LHCN-M2 (cell line): ENCODE measurements at regions not wholly inside any gene's neighbourhood (a gene's known extent, or its start where the extent isn't known, plus 50 kb on each side); places are given as distances from the start of the nearest gene placed in this dataset.

Source experiments
- DNase-seq: peaks from one replicate; pipeline ENCODE4 v3.0.0-alpha.2; 2012; ENCODE audit warnings: low read depth

DNA sequence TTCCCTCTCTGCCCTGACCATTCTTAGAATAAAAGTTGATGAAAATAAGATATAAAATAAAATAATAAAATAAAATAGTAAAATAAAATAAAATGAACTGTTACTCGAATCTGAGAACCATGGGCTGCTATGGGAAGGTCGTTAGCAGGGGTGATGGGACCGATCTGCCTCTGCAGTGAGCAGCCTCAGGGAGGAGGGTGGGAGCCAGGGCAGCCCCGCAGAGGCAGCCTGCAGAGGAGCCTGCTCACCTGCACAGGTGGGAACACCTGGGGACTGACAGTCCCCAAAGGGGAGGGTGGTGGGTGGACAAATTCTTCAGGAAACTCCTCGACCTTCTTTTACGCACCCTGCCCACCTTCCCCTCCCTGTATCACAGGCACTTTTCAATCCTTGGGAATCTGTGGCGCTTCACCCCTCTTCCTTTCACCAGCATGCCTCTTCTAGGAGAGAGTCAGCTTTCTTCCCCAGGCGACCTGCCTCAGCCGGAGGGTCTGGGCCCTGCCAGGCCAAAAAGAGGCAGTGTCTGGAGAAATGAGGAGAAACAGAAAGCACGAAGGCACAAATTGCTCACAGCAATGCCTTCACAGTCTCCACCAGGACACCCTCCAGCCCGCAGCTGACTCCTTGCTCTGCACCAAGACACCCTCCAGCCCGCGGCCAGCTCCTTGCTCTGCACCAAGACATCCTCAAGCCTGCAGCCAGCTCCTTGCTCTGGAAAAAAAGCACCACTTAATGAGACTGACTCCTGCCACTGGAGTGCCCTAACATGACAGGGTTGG is 368.4 kb upstream of the SHH start:
- DNase-seq, result no peak

DNA sequence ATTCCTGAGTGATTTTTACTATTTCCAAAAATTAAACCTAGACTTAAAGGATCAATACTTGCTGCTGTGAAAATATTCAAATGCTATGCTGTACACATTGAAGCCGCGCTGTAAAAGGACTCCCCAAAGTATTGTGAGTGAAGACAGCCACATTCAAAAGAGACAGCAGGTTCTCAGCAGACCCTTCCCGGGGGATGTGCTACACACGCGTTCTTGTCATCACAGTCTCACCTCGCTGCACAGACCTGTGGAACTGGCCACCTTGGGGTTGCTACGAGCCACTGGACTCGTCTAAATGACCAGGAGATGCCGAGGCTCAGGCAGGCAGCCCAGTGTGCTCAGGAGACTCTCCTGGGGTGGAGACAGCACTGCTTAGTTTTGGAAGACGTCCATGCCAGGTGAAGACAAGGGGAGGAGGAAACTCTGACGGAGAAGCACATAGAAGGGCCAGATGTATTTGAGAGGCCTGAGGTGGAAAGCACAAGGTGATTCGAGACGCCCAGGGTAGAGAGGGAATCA is 367.7 kb upstream of the SHH start:
- DNase-seq, result no peak

DNA sequence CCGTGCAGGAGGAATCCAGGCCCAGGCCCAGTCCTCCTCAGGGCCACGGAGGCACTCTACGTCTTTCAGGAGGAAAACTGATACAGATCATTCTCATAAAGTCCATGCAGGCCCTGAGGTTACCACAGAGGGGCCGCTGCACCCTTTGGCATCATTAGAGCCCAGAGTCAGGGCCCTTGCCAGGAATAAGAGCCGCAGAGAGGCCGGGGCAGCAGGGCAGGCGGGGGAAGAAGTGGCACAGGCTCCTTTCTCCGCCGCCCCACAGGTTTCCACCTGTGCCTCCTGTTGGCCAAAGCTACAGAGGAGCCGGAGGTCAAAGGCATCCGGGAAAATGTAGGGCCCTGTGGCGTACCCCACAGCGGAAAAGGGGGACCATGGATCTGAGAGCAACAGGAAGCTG is 366.6 kb upstream of the SHH start:
- no peak for DNase-seq

DNA sequence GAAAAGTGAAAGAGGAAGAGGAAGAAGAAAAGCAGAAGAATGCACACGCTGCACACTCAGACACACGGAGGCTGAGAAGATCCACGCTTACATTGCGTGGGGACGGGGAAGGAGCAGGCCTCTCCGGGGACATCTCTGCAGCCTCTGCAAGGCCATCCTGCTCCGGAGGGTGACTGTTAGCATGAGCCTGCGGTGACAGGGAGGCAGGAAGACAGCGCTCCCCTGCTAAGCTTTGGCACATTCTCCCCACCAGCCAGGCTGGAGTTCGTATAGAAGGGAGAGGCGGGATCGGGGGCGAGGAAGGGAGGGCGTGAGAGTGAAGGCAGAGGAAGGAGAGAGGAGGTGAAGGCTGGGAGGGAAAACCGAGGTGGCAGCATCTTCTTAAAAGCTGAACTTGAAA is 366.0 kb upstream of the SHH start:
- DNase-seq, result no peak

DNA sequence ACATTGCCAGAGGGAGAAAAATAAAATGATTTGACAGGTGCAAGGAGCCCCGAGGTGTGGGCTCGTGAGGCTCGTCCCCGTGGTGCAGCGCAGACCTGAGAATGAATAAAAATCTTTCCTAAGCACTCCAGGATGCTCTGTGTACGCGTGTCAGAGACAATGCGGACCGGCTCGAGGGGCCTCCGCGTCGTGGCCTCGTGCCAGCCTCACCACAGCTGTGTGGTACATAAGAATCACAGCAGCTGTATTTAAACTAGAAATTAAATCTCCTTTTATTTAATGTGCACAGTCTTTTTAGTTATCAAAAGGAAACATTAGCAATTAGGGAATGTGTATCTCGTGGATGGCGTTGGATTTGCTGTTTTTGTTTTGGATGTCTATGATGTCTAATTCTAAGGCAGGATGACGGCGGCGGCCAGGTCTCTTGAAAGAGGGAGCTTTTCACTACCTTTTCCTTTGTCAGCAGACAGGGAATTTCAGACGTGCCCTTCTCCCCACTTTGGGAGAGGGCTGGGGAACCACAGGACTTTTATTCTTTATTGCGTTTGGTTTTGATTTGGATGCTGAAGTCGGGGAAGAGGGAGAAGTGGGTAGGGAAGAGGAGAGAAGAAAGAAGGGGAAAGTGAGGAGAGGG is 365.3 kb upstream of the SHH start:
- no peak for DNase-seq

DNA sequence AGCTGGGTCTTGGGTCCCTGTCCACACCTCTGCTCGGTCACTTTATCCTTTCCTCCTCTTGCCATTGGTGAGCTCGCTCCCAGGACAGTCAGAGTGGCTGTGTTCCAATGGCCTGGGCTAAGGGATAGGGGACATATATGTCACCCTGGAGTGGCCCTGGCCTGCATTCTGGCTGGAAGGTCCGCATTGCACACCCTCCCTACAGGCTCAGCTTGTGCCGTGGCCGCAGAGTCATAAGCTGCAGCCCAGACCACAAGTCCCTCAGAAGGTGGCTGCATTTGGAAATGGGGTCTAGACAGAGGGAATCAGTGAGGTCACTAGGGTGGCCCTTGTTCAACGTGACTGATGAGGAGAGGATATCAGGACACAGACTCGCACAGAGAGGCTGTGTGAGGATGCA is 363.8 kb upstream of the SHH start:
- no peak for DNase-seq

DNA sequence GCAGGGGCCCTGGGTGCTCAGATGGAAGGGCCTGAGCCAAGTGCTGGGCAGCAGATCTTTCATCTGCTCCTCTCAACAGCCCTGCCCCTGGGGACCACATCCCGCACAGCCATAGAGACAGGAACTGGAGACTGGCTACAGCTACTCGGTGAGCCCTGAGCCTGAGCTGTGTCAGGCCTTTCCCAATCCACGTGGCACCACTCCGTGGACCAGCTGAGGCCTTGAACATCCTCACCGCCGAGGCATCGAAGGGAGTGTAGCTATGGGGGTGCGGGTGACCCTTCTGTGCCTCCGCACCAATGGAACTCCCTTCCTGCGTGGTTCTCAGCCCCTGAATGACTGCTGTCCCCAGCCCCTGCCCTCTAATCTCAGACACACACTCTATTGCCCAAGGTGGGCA is 362.7 kb upstream of the SHH start:
- no peak for DNase-seq

DNA sequence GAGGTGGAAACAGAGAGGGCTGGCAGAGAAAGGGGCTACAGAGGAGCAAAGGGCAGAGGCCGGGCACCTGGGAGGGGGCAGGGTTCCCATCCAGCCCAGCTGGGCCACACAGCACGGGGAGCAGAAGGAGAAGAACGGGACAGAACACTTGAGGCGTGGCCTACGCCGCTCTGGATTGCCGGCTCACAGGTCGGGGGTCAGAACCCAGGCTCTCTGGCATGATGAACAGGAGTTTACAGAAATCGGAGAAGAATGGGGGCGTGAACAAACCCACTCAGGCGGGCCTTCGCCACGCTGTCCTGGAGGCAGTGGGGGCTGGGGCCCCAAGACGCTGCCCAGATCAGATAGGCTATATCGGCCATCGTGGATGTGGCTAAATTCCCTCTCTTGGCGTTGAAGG is 362.2 kb upstream of the SHH start:
- DNase-seq, result no peak

DNA sequence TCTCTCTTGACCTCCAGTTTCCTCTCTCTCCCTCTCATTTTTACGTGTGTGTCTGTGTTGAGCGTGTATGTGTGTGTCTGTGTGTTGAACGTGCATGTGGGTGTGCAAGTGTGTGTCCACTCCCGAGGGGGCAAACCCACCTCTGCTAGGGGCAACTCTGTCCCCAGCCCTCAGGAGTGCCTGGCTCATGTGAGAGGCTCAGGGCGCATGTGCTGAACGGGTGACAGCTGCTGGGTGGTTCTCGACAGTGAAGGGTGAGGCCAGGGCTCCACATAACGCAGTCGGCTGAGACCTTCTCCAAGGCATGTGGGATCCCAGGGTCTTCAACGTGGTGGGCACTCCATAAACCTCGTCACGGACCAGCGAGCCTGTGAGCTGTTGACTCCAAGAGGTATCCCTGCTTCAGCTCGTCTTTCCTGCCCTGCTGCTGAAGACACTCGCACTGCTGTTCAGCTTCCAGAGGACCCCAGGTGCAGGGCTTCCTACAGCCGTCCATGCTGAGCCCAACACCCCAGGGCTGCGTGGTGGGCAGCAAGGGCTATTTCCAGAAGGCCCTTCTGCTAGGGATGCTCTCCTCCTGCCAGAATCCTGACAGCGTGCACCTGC is 361.6 kb upstream of the SHH start:
- no peak for DNase-seq

DNA sequence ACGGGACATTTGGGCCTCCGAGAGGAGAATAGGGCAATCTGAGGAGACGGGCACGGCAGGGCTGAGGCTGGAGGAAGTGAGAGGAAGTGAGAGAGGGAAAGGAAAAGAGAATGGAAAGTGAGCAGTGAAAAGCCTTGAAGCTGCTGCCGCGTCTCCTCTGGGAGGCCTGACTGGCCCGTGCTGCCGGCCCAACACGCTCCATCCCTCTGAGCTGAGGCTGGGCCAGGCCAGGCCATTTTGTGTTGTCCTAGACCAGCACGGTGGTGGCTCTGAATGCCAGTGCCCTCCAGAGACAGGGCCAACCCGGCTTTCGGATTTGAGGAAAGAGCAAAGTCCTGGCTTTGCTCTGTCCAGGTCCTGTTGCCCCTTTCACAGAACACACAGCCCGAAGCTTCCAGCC is 361.1 kb upstream of the SHH start:
- no peak for DNase-seq

DNA sequence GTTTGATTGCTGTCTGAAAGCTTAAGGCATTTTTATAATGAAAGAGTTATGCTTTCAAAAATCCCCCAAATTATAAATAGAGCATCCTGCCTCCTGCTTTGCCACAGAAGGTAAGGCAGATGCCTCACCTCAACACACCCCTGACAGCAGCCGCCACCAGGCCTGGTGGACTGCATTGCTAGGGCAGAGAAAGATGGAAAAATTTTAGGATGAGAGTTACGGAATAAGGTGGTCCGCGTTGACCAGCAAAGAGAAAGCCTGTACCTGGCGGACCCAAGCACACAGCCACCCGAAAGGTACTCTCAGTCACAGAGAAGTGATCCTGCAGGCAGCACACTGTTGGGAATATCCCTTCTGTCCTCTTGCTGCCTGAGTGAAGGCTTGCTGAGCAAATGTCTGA is 360.4 kb upstream of the SHH start:
- no peak for DNase-seq

DNA sequence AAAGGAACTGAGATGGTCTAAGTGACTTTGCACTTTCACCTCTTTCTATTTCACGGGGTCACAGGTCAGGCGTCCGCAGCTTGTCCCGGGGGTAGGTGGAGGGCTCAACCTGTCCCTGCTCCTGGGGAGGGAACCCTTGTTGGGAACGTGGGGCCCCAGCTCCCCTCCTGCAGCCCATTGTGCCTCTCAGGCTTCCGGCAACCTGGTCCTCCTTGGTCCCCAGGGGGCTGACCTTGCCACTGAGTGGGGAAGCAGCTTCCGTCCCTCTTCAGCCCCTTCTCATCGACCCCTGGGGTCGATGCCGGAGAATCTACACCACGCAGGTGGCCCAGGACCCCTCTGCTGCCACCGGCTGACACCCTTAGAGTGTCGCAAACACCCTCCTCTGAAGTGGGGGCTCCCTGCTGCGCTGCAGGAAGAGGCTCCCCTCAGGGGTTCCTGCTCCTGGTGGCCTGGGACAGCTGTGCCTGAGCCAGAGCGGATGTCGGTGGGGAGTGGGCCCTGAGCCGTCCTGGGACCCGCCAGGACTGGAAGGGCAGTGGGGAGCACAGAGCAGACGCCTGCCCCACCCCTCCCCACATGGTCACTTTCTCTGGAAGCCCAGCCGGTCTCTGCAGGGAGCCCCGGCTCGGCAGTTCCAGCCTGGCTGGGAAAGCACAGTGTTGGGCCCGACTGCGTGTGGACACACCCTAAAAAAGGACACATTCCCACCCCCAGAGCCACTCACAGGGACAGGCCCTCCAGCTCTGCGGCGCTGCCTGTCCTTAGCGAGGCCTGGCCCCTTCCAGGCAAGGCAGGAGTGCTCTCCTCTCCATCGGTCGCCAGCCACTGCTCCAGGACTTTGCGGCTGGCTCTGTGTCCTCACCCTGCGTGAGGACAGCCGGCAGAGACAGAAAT is 357.5 kb upstream of the SHH start:
- no peak for DNase-seq

DNA sequence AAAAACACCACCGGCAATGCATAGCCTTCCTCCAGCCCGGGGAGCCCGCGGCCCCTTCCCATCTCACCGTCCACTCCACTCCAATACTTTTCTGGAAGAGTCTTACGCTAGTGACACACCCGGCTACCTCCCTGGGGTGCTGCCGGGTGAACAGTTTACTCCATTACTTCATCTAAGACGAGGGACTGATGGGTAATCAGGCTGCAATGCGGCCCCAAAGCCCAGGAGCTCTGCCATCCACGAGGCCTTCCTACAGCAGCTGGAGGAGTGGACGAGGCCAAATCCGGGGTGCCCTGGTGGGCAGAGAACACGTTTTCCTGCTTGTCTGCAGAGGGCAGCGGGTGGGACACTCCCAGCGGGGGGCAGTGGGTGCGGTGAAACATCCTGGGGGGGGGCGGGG is 356.2 kb upstream of the SHH start:
- DNase-seq, result no peak

DNA sequence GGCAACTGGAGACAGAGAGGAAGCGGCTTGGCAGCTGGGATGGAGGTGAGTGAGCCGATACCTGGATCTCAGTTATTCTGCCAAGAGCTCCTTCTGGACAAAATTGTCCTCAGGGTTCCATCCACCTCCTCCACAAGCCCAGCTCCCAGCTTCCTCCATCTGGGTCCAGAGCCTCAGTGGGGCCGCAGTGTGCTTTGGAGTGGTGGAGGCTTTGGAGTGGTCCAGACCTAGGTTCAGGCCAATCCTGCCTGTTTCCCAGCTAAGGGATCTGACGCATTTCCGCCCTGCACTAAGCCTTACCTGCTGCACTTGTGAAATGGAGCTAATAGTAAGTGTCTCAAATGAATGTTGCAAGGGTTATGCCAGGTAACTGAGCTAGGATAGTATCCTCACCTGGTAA is 355.7 kb upstream of the SHH start:
- no peak for DNase-seq

DNA sequence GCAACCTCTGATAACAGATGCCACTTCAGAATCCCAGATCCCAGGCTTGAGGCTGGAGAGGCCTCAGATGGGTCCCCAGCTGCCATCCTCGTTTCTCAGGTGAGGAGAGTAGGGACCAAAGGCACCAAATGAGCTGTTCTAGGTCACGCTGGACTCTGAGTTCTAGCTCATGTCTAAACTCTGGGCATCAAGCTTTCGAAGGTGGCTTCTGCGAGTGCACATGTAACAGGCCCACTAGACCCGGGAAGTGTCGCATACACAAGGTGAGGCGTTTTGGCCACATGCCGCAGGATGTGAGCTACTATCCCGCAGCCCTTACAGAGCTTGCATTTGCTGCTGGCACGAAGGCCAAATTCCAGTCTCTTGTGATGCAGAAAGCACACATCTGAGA is 355.1 kb upstream of the SHH start:
- DNase-seq, result no peak

DNA sequence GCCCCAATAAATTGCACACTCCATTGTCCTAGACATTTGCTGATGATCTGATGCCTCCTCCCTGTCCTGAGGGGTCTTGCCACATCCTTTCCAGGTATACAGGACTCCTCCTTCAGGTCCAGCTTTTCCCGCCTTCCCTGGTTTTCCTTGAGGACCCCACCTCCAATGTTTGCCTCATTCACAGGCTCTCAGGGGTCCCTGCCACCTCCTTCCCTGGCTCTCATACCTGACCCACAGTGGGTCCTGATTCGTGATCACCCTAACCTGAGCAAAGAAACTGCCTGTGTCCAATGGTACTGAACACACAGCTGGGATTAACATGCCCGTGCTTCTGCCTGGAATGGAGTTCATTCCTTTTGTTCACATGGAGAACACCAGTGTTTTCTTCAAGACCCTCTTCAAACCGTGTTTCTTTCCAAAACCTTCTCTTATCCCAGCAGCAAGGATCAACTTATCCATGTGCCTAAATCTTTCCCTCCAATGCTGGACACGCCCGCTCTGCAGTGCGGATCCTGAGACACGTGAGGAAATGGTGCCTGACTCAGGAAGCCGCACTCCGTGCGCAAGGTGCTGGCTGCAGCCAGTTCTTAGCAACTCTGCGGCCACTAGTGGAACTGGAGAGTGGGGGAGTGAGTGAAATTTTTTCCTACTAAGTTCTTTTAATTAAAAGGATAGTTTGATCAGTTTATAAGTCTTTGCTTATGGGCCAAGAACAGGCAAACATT is 354.6 kb upstream of the SHH start:
- DNase-seq, result no peak

DNA sequence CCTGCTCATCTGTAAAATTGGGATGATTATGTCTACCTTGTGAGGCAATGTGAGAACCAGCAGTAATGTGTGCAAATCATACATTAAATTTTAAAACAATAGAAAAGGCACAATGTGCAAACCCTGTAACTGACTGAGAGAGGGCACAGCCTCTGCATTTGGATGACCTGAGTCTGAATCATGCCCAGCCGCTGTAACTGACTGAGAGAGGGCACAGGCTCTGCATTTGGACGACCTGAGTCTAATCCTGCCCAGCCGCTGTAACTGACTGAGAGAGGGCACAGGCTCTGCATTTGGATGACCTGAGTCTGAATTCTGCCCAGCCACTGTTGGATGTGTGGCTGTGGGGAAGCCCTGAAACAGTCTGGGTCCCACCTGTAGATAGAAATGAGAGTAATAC is 351.5 kb upstream of the SHH start:
- no peak for DNase-seq

DNA sequence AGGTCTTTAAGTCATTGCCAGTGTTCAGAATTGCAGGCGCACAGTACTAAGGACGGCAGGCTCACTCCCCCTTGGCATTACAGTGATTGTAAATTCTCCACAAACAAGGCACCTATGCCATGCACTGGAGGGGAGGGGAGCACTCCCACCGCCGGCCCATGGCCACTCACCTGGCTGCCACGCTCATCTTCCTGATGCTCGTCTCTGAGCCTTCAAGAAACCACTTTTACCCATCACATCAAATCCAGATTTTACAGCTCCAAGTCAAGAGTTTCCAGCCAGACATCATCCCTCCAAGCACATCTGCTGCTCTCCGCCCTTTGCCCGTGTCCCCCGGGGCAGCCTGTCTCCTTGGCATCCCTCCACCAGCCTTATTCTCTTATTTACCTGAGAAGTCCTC is 350.2 kb upstream of the SHH start:
- no peak for DNase-seq

DNA sequence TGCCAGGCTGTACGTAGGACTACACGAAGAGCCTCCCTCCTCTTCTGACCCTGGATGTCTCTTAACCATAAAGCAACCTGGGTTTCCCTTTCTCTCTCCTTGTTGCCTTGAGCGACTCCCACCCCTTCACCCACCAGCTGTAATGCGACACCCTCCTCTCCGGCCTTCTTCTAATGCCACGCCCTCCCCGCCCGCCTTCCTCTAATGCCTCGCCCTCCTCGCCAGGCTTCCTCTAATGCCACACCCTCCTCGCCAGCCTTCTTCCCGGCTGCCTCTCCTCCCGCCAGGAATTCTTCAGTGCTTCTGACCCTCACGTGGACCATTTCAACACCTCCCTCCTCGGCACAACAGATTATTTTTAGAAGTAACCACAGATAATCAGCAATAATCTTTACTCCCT is 348.5 kb upstream of the SHH start:
- no peak for DNase-seq

DNA sequence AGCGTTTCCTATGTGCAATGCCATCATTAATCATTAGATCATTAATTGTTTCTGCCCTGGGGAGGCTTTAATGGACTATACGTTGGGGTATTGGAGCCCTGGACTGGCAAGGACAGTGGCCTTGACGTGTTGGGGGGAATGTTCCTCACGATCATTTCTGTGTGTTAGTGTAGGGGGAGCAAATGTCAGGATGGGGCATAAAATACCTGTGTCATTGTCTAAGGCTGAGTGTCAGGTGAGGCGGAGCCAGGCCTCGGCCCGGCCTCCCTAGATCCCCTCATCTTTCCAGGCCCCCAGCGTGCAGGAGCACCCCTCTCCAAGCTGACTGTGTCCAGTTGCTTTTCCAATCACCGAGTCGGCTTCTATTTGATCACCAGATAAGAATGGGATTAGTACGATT is 346.4 kb upstream of the SHH start:
- DNase-seq, result no peak

DNA sequence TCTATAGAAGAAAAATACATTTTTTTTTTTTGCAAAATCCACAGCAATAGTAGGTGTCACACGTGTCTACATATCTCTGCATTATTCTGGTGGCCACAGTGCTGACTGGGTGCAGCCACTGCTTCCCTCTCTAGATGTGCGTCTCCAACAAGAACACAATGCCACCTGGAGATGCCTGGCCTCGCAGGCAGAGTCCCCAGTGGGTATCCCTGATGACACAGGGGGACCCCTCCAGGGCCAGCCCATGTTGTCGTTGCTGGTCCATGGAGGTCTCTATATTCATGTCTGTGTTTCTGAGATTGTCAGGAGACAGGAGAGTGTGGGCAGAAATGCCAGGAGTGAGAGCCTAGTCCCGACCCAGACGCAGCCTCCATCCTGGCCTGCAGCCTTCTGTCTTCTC is 345.9 kb upstream of the SHH start:
- no peak for DNase-seq
